PC-9 (cell line): ENCODE measurements at regions not wholly inside any gene's neighbourhood (a gene's known extent, or its start where the extent isn't known, plus 50 kb on each side); places are given as distances from the start of the nearest gene placed in this dataset.

Experiments
- BruUV-seq: library from RNA; stranded (reverse); fragments of 400-500 nt; replicated peaks from 2 replicates; lab custom pipeline; 2021; lab: Mats Ljungman, UMichigan
- CTCF ChIA-PET: fragments of 300-600 bp; sonication (Branson Sonifier 250); formaldehyde crosslinking; loops from one replicate; lab custom pipeline; 2022; ENCODE audit warnings: antibody characterized with exemption; lab: Charles Lee
- POLR2A ChIA-PET: fragments of 300-600 bp; sonication (Branson Sonifier 250); formaldehyde crosslinking; loops from one replicate; lab custom pipeline; 2022; ENCODE audit warnings: antibody characterized with exemption; ENCODE audit not compliant: unreplicated experiment; lab: Charles Lee
- DNase-seq, 2 experiments: peaks; one replicate each; pipeline versions ENCODE4 v3.0.0 to v3.0.0-alpha.2; 2015 to 2022; ENCODE audit warnings: mixed read lengths in 1 of 2
- H2AFZ ChIP-seq: fragments of 200-600 bp; sonication (generic); 2 replicates; pipeline ENCODE4 v1.8.1; 2017; ENCODE audit warnings: antibody characterized with exemption
- H3F3A ChIP-seq: fragments of 200-600 bp; sonication (generic); 2 replicates; pipeline ENCODE4 v1.8.1; 2017; ENCODE audit warnings: antibody characterized with exemption, mild to moderate bottlenecking, low read depth; ENCODE audit not compliant: insufficient read depth
- H3K27ac ChIP-seq: fragments of 200-600 bp; sonication (generic); 2 replicates; pipeline ENCODE4 v1.6.1; 2016; ENCODE audit warnings: mixed run types
- H3K27me3 ChIP-seq: fragments of 200-600 bp; sonication (generic); 2 replicates; pipeline ENCODE4 v1.6.1; 2016; ENCODE audit warnings: low read depth, mixed run types; ENCODE audit not compliant: insufficient read depth
- H3K36me3 ChIP-seq: fragments of 200-600 bp; sonication (generic); 2 replicates; pipeline ENCODE4 v1.6.1; 2016; ENCODE audit warnings: low read depth, mixed run types
- H3K4me1 ChIP-seq: fragments of 200-600 bp; sonication (generic); replicated peaks from 2 replicates; pipeline ENCODE4 v1.6.1; 2016; ENCODE audit warnings: mixed run types; ENCODE audit not compliant: insufficient read depth
- H3K4me2 ChIP-seq: fragments of 200-600 bp; sonication (generic); 2 replicates; pipeline ENCODE4 v1.6.1; 2017; ENCODE audit warnings: mixed run types
- H3K4me3 ChIP-seq: fragments of 200-600 bp; sonication (generic); 2 replicates; pipeline ENCODE4 v1.6.1; 2016; ENCODE audit warnings: mixed run types
- H3K79me2 ChIP-seq: fragments of 200-600 bp; sonication (generic); 2 replicates; pipeline ENCODE4 v1.6.1; 2017; ENCODE audit warnings: low read depth, mixed run types
- H3K9me2 ChIP-seq: fragments of 200-600 bp; sonication (generic); 2 replicates; pipeline ENCODE4 v1.8.1; 2017; ENCODE audit warnings: mild to moderate bottlenecking; ENCODE audit not compliant: insufficient read depth
- H3K9me3 ChIP-seq: fragments of 200-600 bp; sonication (generic); 2 replicates; pipeline ENCODE4 v1.8.1; 2016; ENCODE audit warnings: low read depth; ENCODE audit not compliant: insufficient read depth
- H4K20me1 ChIP-seq: fragments of 200-600 bp; sonication (generic); 2 replicates; pipeline ENCODE4 v1.8.1; 2017; ENCODE audit not compliant: insufficient read depth
- EZH2 ChIP-seq: fragments of 200-600 bp; sonication (generic); IDR thresholded peaks from 2 replicates; pipeline ENCODE4 v1.8.0; 2017; ENCODE audit warnings: antibody characterized with exemption, low read depth
- intact Hi-C: fragments of 100-400 bp; cut with micrococcal nuclease; formaldehyde crosslinking; loops from one replicate; pipeline ENCODE4 v1.10.0; 2022; ENCODE audit not compliant: unreplicated experiment
- TF ChIP-seq, protein P1 (sequence below): fragments of 200-600 bp; sonication (generic); conservative IDR thresholded peaks from 2 replicates; pipeline ENCODE4 v1.6.1; 2017; ENCODE audit warnings: mixed run types, antibody characterized with exemption, mild to moderate bottlenecking, moderate library complexity

DNA sequence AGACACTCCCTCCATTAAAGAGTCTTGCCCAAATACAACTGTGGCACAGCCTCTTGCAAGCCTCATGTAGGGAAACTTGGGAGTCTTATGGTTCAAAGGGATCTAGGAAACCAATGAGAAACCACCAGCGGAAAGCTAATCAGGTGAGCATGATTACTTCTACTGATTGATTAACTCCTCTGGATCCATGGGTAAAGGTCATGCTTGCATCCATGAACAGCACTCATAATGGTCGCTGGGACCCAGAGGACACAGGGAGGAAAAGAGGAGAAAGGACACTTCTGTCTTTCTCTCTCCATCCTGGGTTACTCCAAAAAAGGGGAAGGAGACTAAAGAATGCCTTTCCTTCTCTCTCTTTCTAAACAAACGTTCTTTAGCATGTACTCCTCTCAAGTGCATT is 1397.2 kb downstream of the LRFN5 start:
- intact Hi-C loops, result no loop called here
- no peaks in the 10 kb centered on the region for H3K9me2 ChIP-seq
- no peak overlapping the region for H3K27ac ChIP-seq
- POLR2A ChIA-PET, result no interaction called here
- H3K4me1 ChIP-seq, result no peaks in the 10 kb centered on the region
- H3F3A ChIP-seq, result no peaks in the 10 kb centered on the region
- no peaks in the 10 kb centered on the region; the same call in 1 of the 2 replicates for H3K9me3 ChIP-seq
- no peak for TF ChIP-seq EZH2
- TF ChIP-seq, protein P1, sequence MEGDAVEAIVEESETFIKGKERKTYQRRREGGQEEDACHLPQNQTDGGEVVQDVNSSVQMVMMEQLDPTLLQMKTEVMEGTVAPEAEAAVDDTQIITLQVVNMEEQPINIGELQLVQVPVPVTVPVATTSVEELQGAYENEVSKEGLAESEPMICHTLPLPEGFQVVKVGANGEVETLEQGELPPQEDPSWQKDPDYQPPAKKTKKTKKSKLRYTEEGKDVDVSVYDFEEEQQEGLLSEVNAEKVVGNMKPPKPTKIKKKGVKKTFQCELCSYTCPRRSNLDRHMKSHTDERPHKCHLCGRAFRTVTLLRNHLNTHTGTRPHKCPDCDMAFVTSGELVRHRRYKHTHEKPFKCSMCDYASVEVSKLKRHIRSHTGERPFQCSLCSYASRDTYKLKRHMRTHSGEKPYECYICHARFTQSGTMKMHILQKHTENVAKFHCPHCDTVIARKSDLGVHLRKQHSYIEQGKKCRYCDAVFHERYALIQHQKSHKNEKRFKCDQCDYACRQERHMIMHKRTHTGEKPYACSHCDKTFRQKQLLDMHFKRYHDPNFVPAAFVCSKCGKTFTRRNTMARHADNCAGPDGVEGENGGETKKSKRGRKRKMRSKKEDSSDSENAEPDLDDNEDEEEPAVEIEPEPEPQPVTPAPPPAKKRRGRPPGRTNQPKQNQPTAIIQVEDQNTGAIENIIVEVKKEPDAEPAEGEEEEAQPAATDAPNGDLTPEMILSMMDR, result no peak
- no peaks in the 10 kb centered on the region for H4K20me1 ChIP-seq
- no peak overlapping the region for H3K4me3 ChIP-seq
- no peak overlapping the region for H3K4me2 ChIP-seq
- DNase-seq, result no peak
- H3K36me3 ChIP-seq, result no peaks in the 10 kb centered on the region
- no peaks in the 10 kb centered on the region for H3K27me3 ChIP-seq
- no peaks in the 10 kb centered on the region for H3K79me2 ChIP-seq
- no peak overlapping the region for H2AFZ ChIP-seq
- CTCF ChIA-PET, result no interaction called here
- BruUV-seq, result no TSS peak

DNA sequence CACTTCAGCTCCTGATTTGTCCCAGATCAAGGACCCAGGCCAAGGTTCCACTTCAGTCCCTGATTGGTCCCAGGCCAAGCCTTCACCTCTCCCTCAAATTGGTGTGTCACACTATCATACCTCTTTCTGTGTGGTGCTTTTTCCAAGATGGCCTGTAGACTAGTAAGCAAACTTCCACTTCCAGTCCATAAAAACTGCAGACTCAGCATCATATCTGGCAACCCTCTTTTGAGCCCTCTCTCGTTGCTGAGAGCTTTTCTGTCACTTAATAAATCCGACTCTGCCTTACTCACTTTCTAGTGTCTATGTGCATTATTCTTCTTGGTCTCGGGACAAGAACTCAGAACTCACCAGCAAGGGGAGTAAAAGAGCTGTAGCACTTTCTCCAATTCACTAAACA is 1395.1 kb downstream of the LRFN5 start:
- no peak for DNase-seq
- no peaks in the 10 kb centered on the region for H3K4me1 ChIP-seq
- no peak for TF ChIP-seq EZH2
- TF ChIP-seq, protein P1, result no peak
- no peak overlapping the region for H3K4me2 ChIP-seq
- no peak overlapping the region for H3K27ac ChIP-seq
- no peaks in the 10 kb centered on the region for H3K9me2 ChIP-seq
- H3K79me2 ChIP-seq, result no peaks in the 10 kb centered on the region
- H3K36me3 ChIP-seq, result no peaks in the 10 kb centered on the region
- H3K9me3 ChIP-seq, result no peaks in the 10 kb centered on the region; the same call in 1 of the 2 replicates
- intact Hi-C loops, result no loop called here
- no peaks in the 10 kb centered on the region for H4K20me1 ChIP-seq
- ChIA-PET POLR2A (no interaction called here), CTCF (no interaction called here)
- no peak overlapping the region for H3K4me3 ChIP-seq
- no peaks in the 10 kb centered on the region for H3F3A ChIP-seq
- H2AFZ ChIP-seq, result no peak overlapping the region
- H3K27me3 ChIP-seq, result no peaks in the 10 kb centered on the region
- BruUV-seq, result no TSS peak

DNA sequence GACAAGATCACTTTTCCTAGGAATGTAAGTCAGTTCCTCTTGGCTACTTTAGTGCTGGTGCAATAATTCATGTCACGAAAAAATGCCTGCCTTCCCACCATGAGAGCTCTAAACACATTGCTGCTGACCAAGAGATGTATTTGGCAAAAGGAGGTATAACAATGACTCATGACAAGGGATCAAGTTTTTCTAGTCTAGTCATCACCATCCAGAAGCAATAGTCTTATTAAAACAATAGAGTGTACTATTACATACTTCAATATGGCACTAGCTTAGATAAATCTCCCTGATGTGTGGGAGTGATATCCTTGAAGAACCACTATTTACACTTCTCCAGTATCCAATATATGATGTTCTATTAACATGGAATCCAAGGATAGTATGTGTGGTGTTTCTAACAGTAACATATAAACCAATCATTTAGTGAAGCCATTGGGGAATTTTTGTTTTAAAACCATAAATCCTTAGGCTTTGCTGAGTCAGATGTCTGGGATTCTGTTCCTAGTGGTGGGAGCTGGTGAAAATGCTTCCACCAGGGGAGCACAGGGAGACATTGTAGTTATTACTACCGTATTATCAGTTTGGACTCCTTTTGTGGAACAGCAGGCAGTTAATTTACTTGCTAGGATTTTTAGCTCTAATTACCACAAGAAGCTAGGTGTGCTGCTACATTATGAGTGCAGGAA is 1387.5 kb downstream of the LRFN5 start:
- H3K9me3 ChIP-seq, result no peaks in the 10 kb centered on the region
- no TSS peak for BruUV-seq
- no peak overlapping the region for H3K4me2 ChIP-seq
- DNase-seq, result peak; percentile 11 to 35
- no peaks in the 10 kb centered on the region for H3K4me1 ChIP-seq
- no peaks in the 10 kb centered on the region for H3F3A ChIP-seq
- POLR2A ChIA-PET, result interaction anchor here (0.6 kb wide), 1 partner anchor 67 kb away, joined by 5 read pairs; no protein-coding TSS in a partner anchor
- H3K79me2 ChIP-seq, result no peaks in the 10 kb centered on the region
- H3K36me3 ChIP-seq, result no peaks in the 10 kb centered on the region
- no peak overlapping the region for H3K4me3 ChIP-seq
- CTCF ChIA-PET, result no interaction called here
- intact Hi-C loops, result no loop called here
- no peaks in the 10 kb centered on the region for H3K9me2 ChIP-seq
- no peaks in the 10 kb centered on the region for H4K20me1 ChIP-seq
- no peaks in the 10 kb centered on the region for H3K27me3 ChIP-seq
- H2AFZ ChIP-seq, result no peak overlapping the region
- TF ChIP-seq, protein P1, result no peak
- no peak for TF ChIP-seq EZH2
- H3K27ac ChIP-seq, result no peak overlapping the region
